ENCODE measurements at regions not wholly inside any gene's neighbourhood (a gene's known extent, or its start where the extent isn't known, plus 50 kb on each side); places are given as distances from the start of the nearest gene placed in this dataset.

DNA sequence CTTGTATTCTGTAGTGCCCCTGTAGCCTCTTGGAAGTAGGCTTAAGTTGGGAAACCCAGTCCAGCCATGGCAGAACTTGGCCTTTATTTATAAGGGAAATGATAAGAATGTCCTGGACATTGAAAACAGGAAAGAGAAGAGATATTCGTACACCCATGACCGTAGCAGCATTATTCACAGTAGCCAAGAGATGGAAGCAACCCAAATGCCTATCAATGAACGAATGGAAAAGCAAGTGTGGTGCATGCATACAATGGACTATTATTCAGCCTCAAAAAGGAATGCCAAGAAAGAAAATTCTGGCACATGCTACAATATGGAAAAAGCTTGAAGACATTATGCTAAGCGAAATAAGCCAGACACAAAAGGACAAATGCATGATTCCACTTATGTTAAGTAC, 315.3 kb downstream of the CXCL12 start:
- WGBS, 2 donors = 50 to 60% methylated on average over 4 of the region's 4 CpGs
- H3K4me3 ChIP-seq = no peak overlapping the region
- H3K36me3 ChIP-seq = no peaks in the 10 kb centered on the region
- H3K27ac ChIP-seq = peak overlapping the region in 5 of 10 donors; percentile 3 to 46 (median 33)
- ATAC-seq (peak in 6 of 8 donors; percentile 22 to 64 (median 38)), DNase-seq (no peak)
- intact Hi-C loops (cut with DNase I) = no loop called here
- TF ChIP-seq, protein P1, sequence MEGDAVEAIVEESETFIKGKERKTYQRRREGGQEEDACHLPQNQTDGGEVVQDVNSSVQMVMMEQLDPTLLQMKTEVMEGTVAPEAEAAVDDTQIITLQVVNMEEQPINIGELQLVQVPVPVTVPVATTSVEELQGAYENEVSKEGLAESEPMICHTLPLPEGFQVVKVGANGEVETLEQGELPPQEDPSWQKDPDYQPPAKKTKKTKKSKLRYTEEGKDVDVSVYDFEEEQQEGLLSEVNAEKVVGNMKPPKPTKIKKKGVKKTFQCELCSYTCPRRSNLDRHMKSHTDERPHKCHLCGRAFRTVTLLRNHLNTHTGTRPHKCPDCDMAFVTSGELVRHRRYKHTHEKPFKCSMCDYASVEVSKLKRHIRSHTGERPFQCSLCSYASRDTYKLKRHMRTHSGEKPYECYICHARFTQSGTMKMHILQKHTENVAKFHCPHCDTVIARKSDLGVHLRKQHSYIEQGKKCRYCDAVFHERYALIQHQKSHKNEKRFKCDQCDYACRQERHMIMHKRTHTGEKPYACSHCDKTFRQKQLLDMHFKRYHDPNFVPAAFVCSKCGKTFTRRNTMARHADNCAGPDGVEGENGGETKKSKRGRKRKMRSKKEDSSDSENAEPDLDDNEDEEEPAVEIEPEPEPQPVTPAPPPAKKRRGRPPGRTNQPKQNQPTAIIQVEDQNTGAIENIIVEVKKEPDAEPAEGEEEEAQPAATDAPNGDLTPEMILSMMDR (IDR thresholded peaks at IDR 0.05) = no peak
- H3K4me1 ChIP-seq = peaks cover 5 to 50% (median 16%) of the 10 kb centered on the region in 9 donors
- peaks cover 0 to 5% (median 0%) of the 10 kb centered on the region in 11 donors for H3K9me3 ChIP-seq
- no peaks in the 10 kb centered on the region for H3K27me3 ChIP-seq

DNA sequence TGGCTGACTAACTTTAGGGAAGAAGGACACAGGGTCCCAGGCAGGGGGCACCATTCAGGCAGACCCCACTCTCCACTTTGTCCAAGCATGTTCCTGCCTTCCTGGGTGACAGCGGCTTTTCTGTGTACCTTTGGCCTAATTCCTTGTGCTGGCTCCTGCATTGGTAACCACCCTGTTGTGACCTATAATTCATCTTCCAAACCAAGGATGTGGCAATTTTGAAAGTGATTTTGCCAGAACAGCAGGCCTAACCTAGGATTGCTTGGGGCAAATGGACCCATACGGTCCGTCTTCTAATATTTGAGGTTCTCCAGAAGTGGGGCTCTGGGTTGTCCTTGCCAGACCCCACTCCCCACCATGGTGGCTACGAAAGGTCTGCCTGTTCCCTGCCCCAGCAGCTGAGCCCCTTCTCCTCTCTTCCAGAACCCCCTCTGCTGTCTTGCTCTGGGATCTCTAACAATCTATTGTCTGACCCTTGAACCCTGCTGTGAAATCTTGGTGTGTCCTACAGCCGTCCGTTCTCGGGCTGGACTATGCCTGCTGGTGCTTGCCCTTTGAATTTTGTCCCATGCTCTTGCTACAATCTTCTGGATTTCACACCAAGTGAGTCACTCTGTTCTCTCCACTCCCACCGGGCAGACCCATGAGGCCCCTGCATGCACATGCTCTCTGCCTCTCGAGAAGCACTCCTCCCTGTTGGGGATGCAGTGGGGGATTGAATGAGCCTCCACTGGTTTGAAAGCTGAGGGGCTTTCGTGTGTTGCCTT, 316.0 kb downstream of the CXCL12 start:
- H3K27me3 ChIP-seq = no peaks in the 10 kb centered on the region

DNA sequence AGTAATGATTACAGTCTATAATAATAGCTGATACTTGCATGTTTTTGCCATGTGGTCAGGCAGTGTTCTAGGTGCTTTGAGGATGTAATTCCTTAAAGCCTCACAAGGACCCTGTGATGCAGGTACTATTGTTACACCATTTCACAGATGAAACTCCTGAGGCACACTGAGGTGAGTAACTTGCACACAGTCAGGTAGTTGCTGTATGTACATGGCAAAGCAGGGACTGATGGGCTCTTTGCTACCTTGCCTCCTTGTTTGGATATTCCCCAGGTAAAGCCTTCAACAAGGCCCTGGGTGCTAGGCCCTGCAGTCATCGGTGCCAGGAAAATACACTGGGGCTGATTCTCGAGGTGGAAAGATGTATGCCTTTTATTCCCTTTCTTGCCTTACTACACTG, 317.5 kb downstream of the CXCL12 start:
- ATAC-seq (no peak), DNase-seq (no peak)
- Histone ChIP-seq H3K4me1 (peaks cover 5 to 57% (median 16%) of the 10 kb centered on the region in 9 donors), H3K9me3 (no peaks in the 10 kb centered on the region), H3K4me3 (no peak overlapping the region), H3K36me3 (no peaks in the 10 kb centered on the region), H3K27me3 (no peaks in the 10 kb centered on the region), H3K27ac (no peak overlapping the region)
- intact Hi-C loops (cut with DNase I) = no loop called here
- 95 to 97% methylated on average over 2 of the region's 2 CpGs for WGBS, 2 donors
- TF ChIP-seq, protein P1 (IDR thresholded peaks at IDR 0.05) = no peak

More for the DNA sequence above, 316.0 kb downstream of the CXCL12 start:
- TF ChIP-seq, protein P1 (IDR thresholded peaks at IDR 0.05) = no peak
- peak in 6 of 8 donors; percentile 25 to 81 (median 58) for ATAC-seq
- Histone ChIP-seq H3K9me3 (no peaks in the 10 kb centered on the region), H3K36me3 (no peaks in the 10 kb centered on the region), H3K27ac (peak overlapping the region in 5 of 10 donors; percentile 3 to 46 (median 33)), H3K4me3 (no peak overlapping the region), H3K4me1 (peaks cover 5 to 53% (median 16%) of the 10 kb centered on the region in 9 donors)
- 79 to 82% methylated on average over 10 of the region's 10 CpGs for WGBS, 2 donors
- intact Hi-C loops (cut with DNase I) = no loop called here
- peak in 1 of 2 donors; percentile 44 for DNase-seq

DNA sequence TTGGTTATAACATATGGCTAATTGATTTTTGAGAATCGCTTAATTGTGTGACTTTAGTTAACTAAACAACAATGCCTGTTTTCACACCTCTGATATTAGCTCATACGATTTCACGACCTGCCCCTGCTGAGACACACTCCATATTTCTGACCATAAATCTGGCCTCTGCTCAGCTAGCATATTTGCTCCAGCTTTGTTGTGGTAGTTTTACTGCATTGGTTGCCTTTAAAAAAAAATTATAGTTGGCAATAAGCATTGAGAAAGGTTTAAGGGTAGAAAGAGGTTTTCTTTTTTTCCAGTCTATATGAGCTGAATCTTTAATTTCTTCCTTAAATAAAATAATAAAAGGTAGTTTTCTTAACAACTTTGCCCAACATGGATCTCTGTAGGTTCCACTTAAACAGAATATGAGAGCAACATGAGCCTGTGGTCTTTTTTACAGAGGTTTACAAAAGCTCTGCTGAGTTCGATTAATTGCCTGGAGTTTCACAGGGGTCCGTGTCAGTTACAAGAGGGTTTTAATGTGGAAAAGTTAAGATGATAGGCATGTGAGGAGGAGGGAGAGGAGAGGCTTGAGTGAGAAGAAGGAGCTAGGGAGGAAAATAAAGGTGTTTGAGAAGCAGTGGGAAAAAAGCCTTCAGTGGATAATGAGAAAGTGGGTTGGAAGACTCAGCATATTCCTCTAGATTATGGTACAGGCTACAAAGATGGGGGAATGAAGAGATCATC, 318.2 kb downstream of the CXCL12 start:
- Histone ChIP-seq H3K4me1 (peaks cover 5 to 54% (median 16%) of the 10 kb centered on the region in 9 donors), H3K4me3 (no peak overlapping the region), H3K9me3 (no peaks in the 10 kb centered on the region), H3K27me3 (no peaks in the 10 kb centered on the region), H3K36me3 (no peaks in the 10 kb centered on the region), H3K27ac (peak overlapping the region in 2 of 10 donors; percentile 23 to 62)
- DNase-seq (no peak), ATAC-seq (no peak)
- intact Hi-C loops (cut with DNase I) = no loop called here
- 82 to 84% methylated on average over 5 of the region's 5 CpGs for WGBS, 2 donors
- TF ChIP-seq, protein P1 (IDR thresholded peaks at IDR 0.05) = no peak

Measured in heart right ventricle (tissue), 16 donors.